LNCaP clone FGC (cell line): ENCODE measurements at regions not wholly inside any gene's neighbourhood (a gene's known extent, or its start where the extent isn't known, plus 50 kb on each side); places are given as distances from the start of the nearest gene placed in this dataset.
A peak's percentile ranks its signal among the peaks of the same experiment; 100 is the strongest.

Experiments
- DNase-seq: peaks from one replicate; pipeline ENCODE4 v3.0.0-alpha.2; 2011; ENCODE audit warnings: low read depth
- H3K4me3 ChIP-seq: 2 replicates; pipeline ENCODE4 v1.5.1; 2011; ENCODE audit warnings: mild to moderate bottlenecking, low read depth, low read length, control low read depth
- CTCF ChIP-seq: IDR thresholded peaks from 2 replicates; pipeline ENCODE4 v1.5.1; 2012; ENCODE audit warnings: mild to moderate bottlenecking; ENCODE audit not compliant: control insufficient read depth, insufficient read depth; ENCODE audit errors: extremely low read depth

GRCh38 chr3:28847736-28848135 is 433.1 kb upstream of the RBMS3 start:
- no peak overlapping the region for H3K4me3 ChIP-seq
- no peak for DNase-seq
- no peak for TF ChIP-seq CTCF

- no peak for DNase-seq
- H3K4me3 ChIP-seq, result no peak overlapping the region
- TF ChIP-seq CTCF, result no peak
These were observed 430.7 kb upstream of the RBMS3 start for GRCh38 chr3:28850186-28850585.

- no peak for DNase-seq
- TF ChIP-seq CTCF, result no peak
- no peak overlapping the region for H3K4me3 ChIP-seq
These were observed 427.0 kb upstream of the RBMS3 start for GRCh38 chr3:28853830-28854229.

- TF ChIP-seq CTCF, result no peak
- no peak overlapping the region for H3K4me3 ChIP-seq
- no peak for DNase-seq
These were observed 424.1 kb upstream of the RBMS3 start for GRCh38 chr3:28856796-28857195.

GRCh38 chr3:28859897-28860296 is 421.0 kb upstream of the RBMS3 start:
- H3K4me3 ChIP-seq, result no peak overlapping the region
- DNase-seq, result no peak
- TF ChIP-seq CTCF, result no peak

- no peak for TF ChIP-seq CTCF
- peak; percentile 38 for DNase-seq
- H3K4me3 ChIP-seq, result no peak overlapping the region
These were observed 420.6 kb upstream of the RBMS3 start for GRCh38 chr3:28860307-28860706.

GRCh38 chr3:28863186-28863585 is 417.7 kb upstream of the RBMS3 start:
- no peak overlapping the region for H3K4me3 ChIP-seq
- DNase-seq, result no peak
- TF ChIP-seq CTCF, result no peak
